Gastroesophageal sphincter (tissue), 4 donors: ENCODE measurements at regions not wholly inside any gene's neighbourhood (a gene's known extent, or its start where the extent isn't known, plus 50 kb on each side); places are given as distances from the start of the nearest gene placed in this dataset.
"Not testable (repeated sequence)": the region's sequence is repeated elsewhere in the genome, so short reads cannot be mapped to it uniquely, and the experiment has no call there.

Experiments
- ATAC-seq: fragments of 150-250 bp; one replicate; pipeline ENCODE4 v1.9.1; 2016; ENCODE audit warnings: mild to moderate bottlenecking, moderate library complexity
- H3K27ac ChIP-seq, 4 donors: fragments of 200-600 bp; sonication (generic) in 3 of 4; 1 replicate in 3 of 4; 2 replicates in 1 of 4; pipeline ENCODE4 v1.5.1; 2016 to 2019
- H3K27me3 ChIP-seq: fragments of 200-600 bp; sonication (generic); one replicate; pipeline ENCODE4 v1.5.1; 2019
- H3K36me3 ChIP-seq, 2 donors: fragments of 200-600 bp; sonication (generic); one replicate each; pipeline ENCODE4 v1.5.1; 2019; ENCODE audit warnings: control low read depth in 1 of 2
- H3K4me1 ChIP-seq, 3 donors: fragments of 200-600 bp; sonication (generic); 1 replicate in 2 of 3; 2 replicates in 1 of 3; pipeline ENCODE4 v1.5.1; 2016 to 2019; ENCODE audit warnings: control low read depth in 2 of 3
- H3K4me3 ChIP-seq, 2 donors: fragments of 200-600 bp; sonication (generic); one replicate each; pipeline ENCODE4 v1.5.1; 2019; ENCODE audit warnings: mild to moderate bottlenecking in 1 of 2, moderate library complexity in 1 of 2
- H3K9me3 ChIP-seq, 3 donors: fragments of 200-600 bp; sonication (generic); one replicate each; pipeline ENCODE4 v1.5.1; 2017 to 2019; ENCODE audit warnings: control low read depth in 2 of 3
- WGBS, 2 donors: methylation state at CpG; one replicate each; pipeline ENCODE4 v1.1.5; 2018; ENCODE audit warnings: low coverage in 1 of 2; 5-methylcytosine and 5-hydroxymethylcytosine counted together

DNA sequence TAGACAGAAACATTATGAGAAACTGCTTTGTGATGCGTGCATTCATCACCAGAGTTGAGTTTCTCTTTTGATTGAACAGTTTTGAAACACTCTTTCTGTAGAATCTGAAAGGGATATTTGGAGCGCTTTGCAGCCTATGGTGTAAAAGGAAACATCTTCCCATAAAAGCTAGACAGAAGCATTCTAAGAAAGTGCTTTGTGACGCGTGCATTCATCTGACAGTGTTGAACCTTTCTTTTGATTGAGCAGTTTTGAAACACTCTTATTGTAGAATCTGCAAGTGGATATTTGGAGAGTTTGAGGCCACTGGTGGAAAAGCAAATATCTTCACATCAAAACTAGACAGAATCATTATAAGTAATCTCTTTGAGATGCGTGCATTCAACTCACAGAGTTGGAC, 3131.6 kb downstream of the TUBA3C start:
- H3K4me1 ChIP-seq, H3K27me3 ChIP-seq, ATAC-seq, H3K27ac ChIP-seq, H3K36me3 ChIP-seq, H3K9me3 ChIP-seq, H3K4me3 ChIP-seq: not testable (repeated sequence)
- 79% methylated on average over 3 of the region's 5 CpGs; no CpG with 5 or more reads in 1 of the 2 donors for WGBS, 2 donors

DNA sequence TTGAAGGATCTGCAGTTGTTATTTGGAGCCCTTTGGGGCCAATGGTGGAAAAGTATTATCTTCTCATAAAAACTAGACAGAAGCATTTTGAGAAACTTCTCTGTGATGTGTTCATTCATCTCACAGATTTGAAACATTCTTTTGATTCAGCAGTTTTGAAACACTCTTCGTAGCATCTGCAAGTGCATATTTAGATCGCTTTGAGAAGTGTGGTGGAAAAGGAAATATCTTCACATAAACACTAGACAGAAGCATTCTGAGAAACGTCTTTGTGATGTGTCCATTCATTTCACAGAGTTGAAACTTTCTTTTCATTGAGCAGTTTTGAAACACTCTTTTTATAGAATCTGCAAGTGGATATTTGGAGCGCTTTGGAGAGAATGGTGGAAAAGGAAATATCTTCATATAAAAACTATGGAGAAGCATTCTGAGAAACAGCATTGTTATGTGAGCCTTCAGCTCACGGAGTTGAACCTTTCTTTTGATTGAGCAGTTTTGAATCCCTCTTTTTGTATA, 3164.1 kb downstream of the TUBA3C start:
- not testable (repeated sequence) for ATAC-seq, H3K27me3 ChIP-seq, H3K4me3 ChIP-seq, H3K4me1 ChIP-seq, H3K27ac ChIP-seq, H3K36me3 ChIP-seq
- peaks cover 3 to 53% (median 9%) of the 10 kb centered on the region in 3 donors for H3K9me3 ChIP-seq
- WGBS, 2 donors: 41 to 49% methylated on average over 5 of the region's 5 CpGs

DNA sequence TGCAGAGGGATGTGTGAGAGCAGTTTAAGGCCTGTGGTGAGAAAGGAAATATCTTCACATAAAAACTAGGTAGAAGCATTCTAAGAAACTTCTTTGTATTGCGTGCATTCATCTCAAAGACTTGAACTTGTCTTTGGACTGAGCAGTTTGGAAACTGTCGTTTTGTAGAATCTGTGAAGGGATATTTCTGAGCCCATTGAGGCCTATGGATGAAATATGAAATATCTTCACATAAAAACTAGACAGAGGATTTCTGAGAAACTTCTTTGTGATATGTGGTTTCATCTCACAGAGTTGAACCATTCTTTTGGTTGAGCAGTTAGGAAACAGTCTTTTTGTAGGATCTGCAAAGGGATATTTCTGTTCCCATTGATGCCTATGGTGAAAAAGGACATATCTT, 3173.4 kb downstream of the TUBA3C start:
- 20 to 38% methylated on average over 2 of the region's 2 CpGs for WGBS, 2 donors
- ATAC-seq: not testable (repeated sequence)

More for the DNA sequence above, 3173.4 kb downstream of the TUBA3C start:
- H3K4me1 ChIP-seq, H3K27ac ChIP-seq, H3K36me3 ChIP-seq, H3K4me3 ChIP-seq, H3K27me3 ChIP-seq: not testable (repeated sequence)
- H3K9me3 ChIP-seq: peaks cover 0 to 53% (median 4%) of the 10 kb centered on the region in 3 donors
